Trophoblast cell (in vitro differentiated cells and primary cell): ENCODE measurements at regions not wholly inside any gene's neighbourhood (a gene's known extent, or its start where the extent isn't known, plus 50 kb on each side); places are given as distances from the start of the nearest gene placed in this dataset.

ENCODE experiments used
- DNase-seq, 2 donors: peaks; one replicate each; pipeline ENCODE4 v3.0.0-alpha.2; 2016
- H2AFZ ChIP-seq: 2 replicates; pipeline ENCODE4 v1.6.1; 2013; ENCODE audit warnings: low read length, moderate library complexity, mild to moderate bottlenecking; ENCODE audit not compliant: insufficient read depth, poor library complexity
- H2AK5ac ChIP-seq: 2 replicates; pipeline ENCODE4 v1.6.1; 2013; ENCODE audit warnings: mild to moderate bottlenecking, low read length
- H2BK120ac ChIP-seq: 2 replicates; pipeline ENCODE4 v1.6.1; 2013; ENCODE audit warnings: low read length, mild to moderate bottlenecking, moderate library complexity; ENCODE audit not compliant: insufficient read depth, poor library complexity
- H2BK12ac ChIP-seq: 2 replicates; pipeline ENCODE4 v1.6.1; 2013; ENCODE audit warnings: mild to moderate bottlenecking, low read length, moderate library complexity
- H2BK5ac ChIP-seq: 2 replicates; pipeline ENCODE4 v1.6.1; 2013; ENCODE audit warnings: low read length, low read depth, moderate library complexity, mild to moderate bottlenecking; ENCODE audit not compliant: poor library complexity
- H3K14ac ChIP-seq: 2 replicates; pipeline ENCODE4 v1.6.1; 2013; ENCODE audit warnings: mild to moderate bottlenecking, low read length
- H3K18ac ChIP-seq: 2 replicates; pipeline ENCODE4 v1.6.1; 2013; ENCODE audit warnings: mild to moderate bottlenecking, low read length
- H3K23ac ChIP-seq: 2 replicates; pipeline ENCODE4 v1.6.1; 2013; ENCODE audit warnings: low read length
- H3K27ac ChIP-seq: 2 replicates; pipeline ENCODE4 v1.5.1; 2013; ENCODE audit warnings: low read depth, mild to moderate bottlenecking, inconsistent platforms, low read length, moderate library complexity
- H3K27me3 ChIP-seq: 2 replicates; pipeline ENCODE4 v1.6.1; 2013; ENCODE audit warnings: inconsistent platforms, mild to moderate bottlenecking, low read length, moderate library complexity; ENCODE audit not compliant: insufficient read depth
- H3K36me3 ChIP-seq, 2 experiments: 1 replicate in 1 of 2; 2 replicates in 1 of 2; pipeline ENCODE4 v1.6.1; 2013; ENCODE audit warnings: low read length in 2 of 2, mild to moderate bottlenecking in 2 of 2, moderate library complexity in 1 of 2; ENCODE audit not compliant: insufficient read depth in 2 of 2, control insufficient read depth in 1 of 2
- H3K4ac ChIP-seq: 2 replicates; pipeline ENCODE4 v1.6.1; 2013; ENCODE audit warnings: low read depth, mild to moderate bottlenecking, low read length, moderate library complexity
- H3K4me1 ChIP-seq, 2 experiments: 1 replicate in 1 of 2; 2 replicates in 1 of 2; pipeline ENCODE4 v1.6.1; 2013; ENCODE audit warnings: low read length in 2 of 2, mild to moderate bottlenecking in 2 of 2, moderate library complexity in 1 of 2; ENCODE audit not compliant: insufficient read depth in 2 of 2, control insufficient read depth in 1 of 2
- H3K4me2 ChIP-seq: 2 replicates; pipeline ENCODE4 v1.6.1; 2013; ENCODE audit warnings: inconsistent platforms, mild to moderate bottlenecking, low read length, moderate library complexity
- H3K4me3 ChIP-seq: 2 replicates; pipeline ENCODE4 v1.5.1; 2013; ENCODE audit warnings: mild to moderate bottlenecking, low read depth, low read length, inconsistent platforms
- H3K79me1 ChIP-seq: one replicate; pipeline ENCODE4 v1.6.1; 2013; ENCODE audit warnings: low read length
- H3K79me2 ChIP-seq: 2 replicates; pipeline ENCODE4 v1.6.1; 2013; ENCODE audit warnings: low read length, mild to moderate bottlenecking; ENCODE audit not compliant: control insufficient read depth, insufficient read depth, poor library complexity
- H3K9ac ChIP-seq: 2 replicates; pipeline ENCODE4 v1.6.1; 2013; ENCODE audit warnings: mild to moderate bottlenecking, low read length
- H3K9me3 ChIP-seq: 2 replicates; pipeline ENCODE4 v1.6.1; 2013; ENCODE audit warnings: low read depth, mild to moderate bottlenecking, control low read depth, inconsistent platforms, low read length; ENCODE audit not compliant: insufficient read depth
- H4K12ac ChIP-seq: 2 replicates; pipeline ENCODE4 v1.6.1; 2013; ENCODE audit warnings: low read depth, mild to moderate bottlenecking, low read length, moderate library complexity
- H4K8ac ChIP-seq: 2 replicates; pipeline ENCODE4 v1.6.1; 2013; ENCODE audit warnings: low read depth, mild to moderate bottlenecking, low read length, moderate library complexity
- H4K91ac ChIP-seq: one replicate; pipeline ENCODE4 v1.6.1; 2013; ENCODE audit warnings: low read depth, mild to moderate bottlenecking, low read length, moderate library complexity
- WGBS: extraction: QIAGEN DNeasy Blood & Tissue Kit; methylation state at CpG from one replicate; pipeline ENCODE4 v1.1.7; 2013; ENCODE audit warnings: missing lambda C conversion rate; ENCODE audit not compliant: insufficient read length, insufficient coverage; ENCODE audit errors: extremely low coverage; 5-methylcytosine and 5-hydroxymethylcytosine counted together

- Histone ChIP-seq H2AFZ (no peak overlapping the region), H3K4me3 (no peak overlapping the region), H2BK5ac (no peak overlapping the region), H3K4me2 (no peak overlapping the region), H3K79me1 (no peaks in the 10 kb centered on the region), H4K12ac (no peak overlapping the region), H3K4me1 (no peaks in the 10 kb centered on the region), H3K9ac (no peak overlapping the region), H4K8ac (no peak overlapping the region), H4K91ac (no peak overlapping the region), H3K23ac (no peak overlapping the region), H2BK120ac (no peak overlapping the region), H3K27ac (no peak overlapping the region), H2AK5ac (no peak overlapping the region), H3K18ac (no peak overlapping the region), H3K4ac (no peak overlapping the region), H2BK12ac (no peak overlapping the region), H3K14ac (no peak overlapping the region), H3K9me3 (no peaks in the 10 kb centered on the region), H3K79me2 (no peaks in the 10 kb centered on the region), H3K36me3 (no peaks in the 10 kb centered on the region), H3K27me3 (no peaks in the 10 kb centered on the region)
- DNase-seq, result no peak
- 100% methylated on average over 1 of the region's 1 CpG for WGBS
These were observed 98.6 kb upstream of the FAM83B start for GRCh38 chr6:54747955-54748354.

DNA sequence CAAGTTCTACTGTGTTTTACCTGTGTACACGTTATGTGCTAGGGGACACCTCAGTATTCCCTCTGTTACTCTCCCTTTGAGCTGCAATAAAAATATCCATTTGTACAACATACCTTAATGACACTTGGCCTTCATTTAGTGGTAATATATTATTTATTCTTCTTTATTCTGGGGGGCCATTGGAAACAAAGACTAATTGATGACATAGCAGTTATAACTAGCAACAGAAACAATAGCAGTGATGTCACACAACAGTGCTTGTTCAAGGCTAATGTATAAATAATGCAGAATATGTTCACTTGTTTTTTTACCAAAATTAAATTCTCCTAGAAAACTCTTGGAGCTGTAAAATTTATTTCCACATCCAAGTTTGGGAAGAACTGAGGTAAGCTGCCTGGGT is 92.2 kb upstream of the FAM83B start:
- no peak overlapping the region for H3K23ac ChIP-seq
- H4K12ac ChIP-seq, result no peak overlapping the region
- no peaks in the 10 kb centered on the region for H3K79me1 ChIP-seq
- no peak for DNase-seq
- WGBS, result no CpG with 5 or more reads among the region's 1 CpG
- no peak overlapping the region for H3K14ac ChIP-seq
- H3K27ac ChIP-seq, result no peak overlapping the region
- no peak overlapping the region for H2AK5ac ChIP-seq
- H3K4me1 ChIP-seq, result peaks cover 5 to 13% of the 10 kb centered on the region in 2 experiments
- no peak overlapping the region for H3K4me3 ChIP-seq
- H3K9me3 ChIP-seq, result no peaks in the 10 kb centered on the region
- no peaks in the 10 kb centered on the region for H3K27me3 ChIP-seq
- H2BK120ac ChIP-seq, result no peak overlapping the region
- no peak overlapping the region for H3K4ac ChIP-seq
- no peak overlapping the region for H3K4me2 ChIP-seq
- no peaks in the 10 kb centered on the region for H3K36me3 ChIP-seq
- H3K79me2 ChIP-seq, result no peaks in the 10 kb centered on the region
- H2BK5ac ChIP-seq, result no peak overlapping the region
- H3K9ac ChIP-seq, result no peak overlapping the region
- H3K18ac ChIP-seq, result no peak overlapping the region
- H2AFZ ChIP-seq, result no peak overlapping the region
- no peak overlapping the region for H4K91ac ChIP-seq
- no peak overlapping the region for H2BK12ac ChIP-seq
- H4K8ac ChIP-seq, result no peak overlapping the region

- DNase-seq, result no peak
- H2BK12ac ChIP-seq, result peak overlapping the region; percentile 38
- no peaks in the 10 kb centered on the region for H3K79me1 ChIP-seq
- no peak overlapping the region for H3K4me3 ChIP-seq
- peak overlapping the region; percentile 1 for H3K4me2 ChIP-seq
- H3K23ac ChIP-seq, result no peak overlapping the region
- H3K27me3 ChIP-seq, result no peaks in the 10 kb centered on the region
- no peaks in the 10 kb centered on the region for H3K36me3 ChIP-seq
- H3K9ac ChIP-seq, result no peak overlapping the region
- no peak overlapping the region for H3K27ac ChIP-seq
- no peak overlapping the region for H3K4ac ChIP-seq
- H2BK5ac ChIP-seq, result no peak overlapping the region
- WGBS, result no CpG with 5 or more reads among the region's 2 CpGs
- peak overlapping the region; percentile 33 for H3K14ac ChIP-seq
- H2BK120ac ChIP-seq, result no peak overlapping the region
- H4K8ac ChIP-seq, result no peak overlapping the region
- no peaks in the 10 kb centered on the region for H3K9me3 ChIP-seq
- peaks cover 5 to 13% of the 10 kb centered on the region in 2 experiments for H3K4me1 ChIP-seq
- H4K91ac ChIP-seq, result no peak overlapping the region
- no peak overlapping the region for H2AFZ ChIP-seq
- H4K12ac ChIP-seq, result no peak overlapping the region
- H2AK5ac ChIP-seq, result no peak overlapping the region
- no peaks in the 10 kb centered on the region for H3K79me2 ChIP-seq
- H3K18ac ChIP-seq, result no peak overlapping the region
These were observed 88.2 kb upstream of the FAM83B start for GRCh38 chr6:54758340-54758739.

DNA sequence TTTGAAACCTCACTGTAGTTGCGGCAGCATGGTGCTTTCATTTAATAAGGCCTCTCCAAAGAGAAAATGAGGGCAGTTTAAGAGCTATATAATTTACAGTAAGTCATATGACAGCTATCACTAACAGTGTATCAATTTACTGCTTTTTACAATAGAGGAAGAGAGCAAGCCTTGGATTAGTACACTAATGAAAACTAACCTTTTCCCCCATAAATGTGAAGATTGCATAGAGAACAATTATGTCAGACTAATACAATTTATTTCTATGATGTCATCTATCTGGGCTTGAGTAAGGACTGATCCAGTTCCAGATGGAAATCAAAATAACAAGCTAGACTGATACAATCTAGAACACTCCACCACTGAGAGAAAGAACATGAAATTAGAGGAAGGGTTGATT is 78.1 kb upstream of the FAM83B start:
- H3K79me1 ChIP-seq, result no peaks in the 10 kb centered on the region
- no peaks in the 10 kb centered on the region for H3K9me3 ChIP-seq
- no peak overlapping the region for H2BK12ac ChIP-seq
- no peak overlapping the region for H3K4ac ChIP-seq
- H3K14ac ChIP-seq, result no peak overlapping the region
- DNase-seq, result no peak
- no peak overlapping the region for H3K9ac ChIP-seq
- H3K36me3 ChIP-seq, result no peaks in the 10 kb centered on the region
- no peak overlapping the region for H4K91ac ChIP-seq
- no peak overlapping the region for H2BK120ac ChIP-seq
- H2AK5ac ChIP-seq, result no peak overlapping the region
- no peak overlapping the region for H4K12ac ChIP-seq
- no CpG with 5 or more reads among the region's 1 CpG for WGBS
- no peak overlapping the region for H3K4me3 ChIP-seq
- H3K79me2 ChIP-seq, result no peaks in the 10 kb centered on the region
- H3K27ac ChIP-seq, result no peak overlapping the region
- no peaks in the 10 kb centered on the region for H3K27me3 ChIP-seq
- no peak overlapping the region for H2BK5ac ChIP-seq
- H3K23ac ChIP-seq, result no peak overlapping the region
- H3K4me2 ChIP-seq, result no peak overlapping the region
- no peak overlapping the region for H3K18ac ChIP-seq
- no peak overlapping the region for H2AFZ ChIP-seq
- no peaks in the 10 kb centered on the region for H3K4me1 ChIP-seq
- H4K8ac ChIP-seq, result no peak overlapping the region
